HG02840 (cell line): ENCODE measurements at regions not wholly inside any gene's neighbourhood (a gene's known extent, or its start where the extent isn't known, plus 50 kb on each side); places are given as distances from the start of the nearest gene placed in this dataset.

Source experiments
- ATAC-seq: cut with Tn5 transposase; IDR thresholded peaks from one replicate; pipeline ENCODE4 v1.9.1; 2021; ENCODE audit warnings: mild to moderate bottlenecking, moderate library complexity, moderate number of reproducible peaks; ENCODE audit not compliant: unreplicated experiment, low FRiP score

GRCh38 chr13:33454844-33455705 lies 169.5 kb upstream of the STARD13 start:
- no peak for ATAC-seq

GRCh38 chr13:33459702-33460101 lies 174.1 kb upstream of the STARD13 start:
- no peak for ATAC-seq

- no peak for ATAC-seq
These were observed 176.6 kb upstream of the STARD13 start for GRCh38 chr13:33462109-33462508.

- ATAC-seq = no peak
These were observed 178.8 kb upstream of the STARD13 start for GRCh38 chr13:33464345-33464744.

GRCh38 chr13:33466262-33466661 lies 180.7 kb upstream of the STARD13 start:
- ATAC-seq = no peak

- no peak for ATAC-seq
These were observed 182.0 kb upstream of the STARD13 start for GRCh38 chr13:33467556-33467955.

- ATAC-seq = no peak
These were observed 185.6 kb upstream of the STARD13 start for GRCh38 chr13:33471204-33471603.

- no peak for ATAC-seq
These were observed 186.9 kb upstream of the STARD13 start for GRCh38 chr13:33472446-33472845.

- ATAC-seq = no peak
These were observed 193.6 kb upstream of the STARD13 start for GRCh38 chr13:33479105-33479504.

GRCh38 chr13:33480561-33480960 lies 195.0 kb upstream of the STARD13 start:
- ATAC-seq = no peak

GRCh38 chr13:33483471-33483870 lies 197.9 kb upstream of the STARD13 start:
- ATAC-seq = no peak

GRCh38 chr13:33485247-33485646 lies 199.7 kb upstream of the STARD13 start:
- ATAC-seq = no peak

- no peak for ATAC-seq
These were observed 202.2 kb upstream of the STARD13 start for GRCh38 chr13:33487575-33488243.

GRCh38 chr13:33489563-33489962 lies 204.0 kb upstream of the STARD13 start:
- no peak for ATAC-seq

GRCh38 chr13:33490461-33491327 lies 205.1 kb upstream of the STARD13 start:
- no peak for ATAC-seq

GRCh38 chr13:33493672-33494365 lies 208.3 kb upstream of the STARD13 start:
- no peak for ATAC-seq

GRCh38 chr13:33494596-33495204 lies 209.1 kb upstream of the STARD13 start:
- no peak for ATAC-seq

- ATAC-seq = no peak
These were observed 210.8 kb upstream of the STARD13 start for GRCh38 chr13:33496336-33496735.

- no peak for ATAC-seq
These were observed 211.7 kb upstream of the STARD13 start for GRCh38 chr13:33497146-33497845.
